Endodermal cell (in vitro differentiated cells): ENCODE measurements at regions not wholly inside any gene's neighbourhood (a gene's known extent, or its start where the extent isn't known, plus 50 kb on each side); places are given as distances from the start of the nearest gene placed in this dataset.

Experiments
- DNase-seq: peaks from one replicate; pipeline ENCODE4 v3.0.0-alpha.2; 2017
- H3K27ac ChIP-seq: 2 replicates; pipeline ENCODE4 v1.5.1; 2013; ENCODE audit warnings: mild to moderate bottlenecking, low read depth, low read length, moderate library complexity
- H3K27me3 ChIP-seq: 2 replicates; pipeline ENCODE4 v1.6.1; 2013; ENCODE audit warnings: mild to moderate bottlenecking, low read length, moderate library complexity; ENCODE audit not compliant: insufficient read depth, control insufficient read depth, poor library complexity, severe bottlenecking
- H3K36me3 ChIP-seq: 2 replicates; pipeline ENCODE4 v1.7.0; 2013; ENCODE audit warnings: mild to moderate bottlenecking, low read length, moderate library complexity; ENCODE audit not compliant: control insufficient read depth, insufficient read depth
- H3K4me1 ChIP-seq: one replicate; pipeline ENCODE4 v1.7.0; 2013; ENCODE audit warnings: low read length; ENCODE audit not compliant: control insufficient read depth, insufficient read depth
- H3K4me3 ChIP-seq: 2 replicates; pipeline ENCODE4 v1.5.1; 2013; ENCODE audit warnings: mild to moderate bottlenecking, low read length, moderate library complexity
- H3K9ac ChIP-seq: 2 replicates; pipeline ENCODE4 v1.6.1; 2013; ENCODE audit warnings: mild to moderate bottlenecking, low read length, moderate library complexity; ENCODE audit not compliant: poor library complexity, severe bottlenecking; ENCODE audit errors: extremely low read depth
- H3K9me3 ChIP-seq: 2 replicates; pipeline ENCODE4 v1.6.1; 2013; ENCODE audit warnings: mild to moderate bottlenecking, low read length, moderate library complexity; ENCODE audit not compliant: control insufficient read depth
- H3K27ac Mint-ChIP-seq: 2 replicates; pipeline ENCODE4 v1.8.0; 2020; ENCODE audit warnings: mixed read lengths
- H3K27me3 Mint-ChIP-seq: 2 replicates; pipeline ENCODE4 v1.8.0; 2021; ENCODE audit warnings: mild to moderate bottlenecking, mixed read lengths; ENCODE audit not compliant: insufficient read depth
- H3K36me3 Mint-ChIP-seq: 2 replicates; pipeline ENCODE4 v1.8.0; 2020; ENCODE audit warnings: low read depth, mixed read lengths
- H3K4me1 Mint-ChIP-seq: 2 replicates; pipeline ENCODE4 v1.8.0; 2020; ENCODE audit warnings: mixed read lengths
- H3K4me3 Mint-ChIP-seq: 2 replicates; pipeline ENCODE4 v1.8.0; 2020; ENCODE audit warnings: mild to moderate bottlenecking, moderate library complexity, mixed read lengths
- H3K9me3 Mint-ChIP-seq: 2 replicates; pipeline ENCODE4 v1.8.0; 2020; ENCODE audit warnings: mild to moderate bottlenecking, mixed read lengths
- WGBS, 2 experiments: methylation state at CpG; one replicate each; pipeline versions ENCODE4 v1.1.5 to v1.1.7; 2013; ENCODE audit warnings: missing lambda C conversion rate in 2 of 2, mixed read lengths in 1 of 2; ENCODE audit not compliant: insufficient coverage in 1 of 2, insufficient read length in 1 of 2; 5-methylcytosine and 5-hydroxymethylcytosine counted together
- TF ChIP-seq, protein P1 (sequence below): fragments of 200-600 bp; sonication (generic); conservative IDR thresholded peaks from 2 replicates; pipeline ENCODE4 v1.5.0; 2021; ENCODE audit warnings: antibody characterized with exemption, mild to moderate bottlenecking

DNA sequence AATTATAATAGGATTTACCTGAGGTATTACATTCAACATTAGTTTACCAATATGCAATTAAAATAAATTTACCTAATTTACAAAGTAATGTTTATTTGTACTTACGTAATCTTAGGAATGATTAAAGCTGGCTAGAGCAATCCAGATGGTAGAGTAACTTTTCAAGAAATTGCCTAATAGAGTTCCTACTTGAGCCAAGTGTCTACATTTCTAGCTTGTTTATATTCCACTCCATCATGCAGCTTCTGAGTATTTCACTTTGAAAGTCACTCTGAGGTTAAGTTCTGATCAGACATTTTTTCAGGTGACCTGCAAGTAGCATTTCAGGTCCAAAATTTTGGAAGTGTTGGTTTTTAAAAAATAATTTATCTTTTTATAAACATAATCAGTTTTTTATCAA lies 1080.7 kb downstream of the TRHDE start:
- Mint-ChIP-seq H3K9me3 (peaks cover 9% of the 10 kb centered on the region), H3K36me3 (no peaks in the 10 kb centered on the region), H3K4me1 (no peaks in the 10 kb centered on the region), H3K4me3 (no peak overlapping the region), H3K27me3 (no peaks in the 10 kb centered on the region), H3K27ac (no peak overlapping the region)
- no peaks in the 10 kb centered on the region for H3K36me3 ChIP-seq
- no peak overlapping the region for H3K27ac ChIP-seq
- 85% methylated on average over 1 of the region's 1 CpG; no CpG with 5 or more reads in 1 of the 2 experiments for WGBS, 2 experiments
- no peak overlapping the region for H3K4me3 ChIP-seq
- no peaks in the 10 kb centered on the region for H3K27me3 ChIP-seq
- no peak for DNase-seq
- TF ChIP-seq, protein P1, sequence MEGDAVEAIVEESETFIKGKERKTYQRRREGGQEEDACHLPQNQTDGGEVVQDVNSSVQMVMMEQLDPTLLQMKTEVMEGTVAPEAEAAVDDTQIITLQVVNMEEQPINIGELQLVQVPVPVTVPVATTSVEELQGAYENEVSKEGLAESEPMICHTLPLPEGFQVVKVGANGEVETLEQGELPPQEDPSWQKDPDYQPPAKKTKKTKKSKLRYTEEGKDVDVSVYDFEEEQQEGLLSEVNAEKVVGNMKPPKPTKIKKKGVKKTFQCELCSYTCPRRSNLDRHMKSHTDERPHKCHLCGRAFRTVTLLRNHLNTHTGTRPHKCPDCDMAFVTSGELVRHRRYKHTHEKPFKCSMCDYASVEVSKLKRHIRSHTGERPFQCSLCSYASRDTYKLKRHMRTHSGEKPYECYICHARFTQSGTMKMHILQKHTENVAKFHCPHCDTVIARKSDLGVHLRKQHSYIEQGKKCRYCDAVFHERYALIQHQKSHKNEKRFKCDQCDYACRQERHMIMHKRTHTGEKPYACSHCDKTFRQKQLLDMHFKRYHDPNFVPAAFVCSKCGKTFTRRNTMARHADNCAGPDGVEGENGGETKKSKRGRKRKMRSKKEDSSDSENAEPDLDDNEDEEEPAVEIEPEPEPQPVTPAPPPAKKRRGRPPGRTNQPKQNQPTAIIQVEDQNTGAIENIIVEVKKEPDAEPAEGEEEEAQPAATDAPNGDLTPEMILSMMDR = no peak
- no peaks in the 10 kb centered on the region for H3K4me1 ChIP-seq
- no peak overlapping the region for H3K9ac ChIP-seq
- peaks cover 10% of the 10 kb centered on the region for H3K9me3 ChIP-seq

DNA sequence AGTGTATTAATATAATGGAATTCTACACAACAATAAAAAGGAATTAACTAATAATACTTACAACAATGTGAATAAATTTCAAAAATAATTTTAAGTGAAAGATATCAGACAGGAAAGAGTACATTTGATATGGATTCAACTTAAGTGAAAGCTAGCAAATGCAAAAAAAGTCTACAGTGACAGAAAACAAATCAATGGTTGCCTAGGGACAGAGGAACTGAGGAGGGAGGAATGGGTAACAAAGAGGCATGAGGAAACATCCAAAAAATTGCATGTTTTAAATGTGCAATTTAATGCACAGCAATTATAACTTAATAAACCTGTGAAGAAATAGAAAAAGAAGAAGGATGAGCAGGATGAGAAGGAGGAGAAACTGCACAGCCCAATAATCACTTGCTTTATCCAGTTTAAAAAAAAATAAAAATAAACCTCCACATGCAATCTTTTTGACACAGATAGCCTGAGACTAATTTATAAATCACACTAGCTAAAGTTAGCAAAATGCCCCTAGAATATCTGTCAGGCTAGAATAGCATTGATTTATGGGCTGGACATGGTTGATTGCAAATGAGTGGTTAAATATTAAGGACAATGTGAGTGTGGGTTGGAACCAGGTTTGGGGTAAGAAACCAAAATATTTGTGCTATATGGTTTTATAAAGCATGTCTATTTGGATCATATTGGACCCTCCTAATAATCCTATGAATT lies 1089.1 kb downstream of the TRHDE start:
- peaks cover 6% of the 10 kb centered on the region for H3K9me3 ChIP-seq
- Mint-ChIP-seq H3K4me3 (no peak overlapping the region), H3K36me3 (no peaks in the 10 kb centered on the region), H3K4me1 (peaks cover 4% of the 10 kb centered on the region), H3K27ac (no peak overlapping the region), H3K9me3 (peaks cover 12% of the 10 kb centered on the region), H3K27me3 (no peaks in the 10 kb centered on the region)
- TF ChIP-seq, protein P1 = no peak
- H3K4me3 ChIP-seq = no peak overlapping the region
- no peaks in the 10 kb centered on the region for H3K4me1 ChIP-seq
- no peak for DNase-seq
- H3K36me3 ChIP-seq = no peaks in the 10 kb centered on the region
- H3K9ac ChIP-seq = no peak overlapping the region
- no peaks in the 10 kb centered on the region for H3K27me3 ChIP-seq
- H3K27ac ChIP-seq = no peak overlapping the region

- Mint-ChIP-seq H3K4me3 (no peak overlapping the region), H3K9me3 (peaks cover 10% of the 10 kb centered on the region), H3K4me1 (peaks cover 4% of the 10 kb centered on the region), H3K27ac (no peak overlapping the region), H3K36me3 (no peaks in the 10 kb centered on the region), H3K27me3 (no peaks in the 10 kb centered on the region)
- no peak for DNase-seq
- Histone ChIP-seq H3K4me1 (no peaks in the 10 kb centered on the region), H3K9me3 (peaks cover 6% of the 10 kb centered on the region), H3K27me3 (no peaks in the 10 kb centered on the region), H3K36me3 (no peaks in the 10 kb centered on the region), H3K4me3 (no peak overlapping the region), H3K27ac (no peak overlapping the region), H3K9ac (no peak overlapping the region)
- TF ChIP-seq, protein P1 = no peak
- WGBS, 2 experiments = 91 to 100% methylated on average over 1 to 4 of the region's 4 CpGs
Observed at GRCh38 chr12:73361864-73362230, 1089.7 kb downstream of the TRHDE start.
